Endothelial cell of umbilical vein (primary cell): ENCODE measurements at regions not wholly inside any gene's neighbourhood (a gene's known extent, or its start where the extent isn't known, plus 50 kb on each side); places are given as distances from the start of the nearest gene placed in this dataset.

Source experiments
- CTCF ChIP-seq, 2 donors: IDR thresholded peaks; 1 replicate in 1 of 2; 2 replicates in 1 of 2; pipeline ENCODE4 v1.5.1; 2011; ENCODE audit warnings: low read length in 2 of 2, mild to moderate bottlenecking in 2 of 2, moderate library complexity in 2 of 2, control low read depth in 1 of 2, inconsistent platforms in 1 of 2, low read depth in 1 of 2; ENCODE audit not compliant: insufficient read depth in 1 of 2; ENCODE audit errors: extremely low read depth in 1 of 2
- EZH2 ChIP-seq: IDR thresholded peaks from 2 replicates; pipeline ENCODE4 v1.6.1; 2012; ENCODE audit warnings: borderline replicate concordance, low read depth, mild to moderate bottlenecking, moderate library complexity, low read length, inconsistent platforms; ENCODE audit not compliant: severe bottlenecking
- FOS ChIP-seq: IDR thresholded peaks from 2 replicates; pipeline ENCODE4 v1.6.1; 2011; ENCODE audit warnings: mild to moderate bottlenecking, low read length, moderate library complexity, borderline replicate concordance; ENCODE audit not compliant: insufficient read depth
- GATA2 ChIP-seq: IDR thresholded peaks from 2 replicates; pipeline ENCODE4 v1.7.0; 2011; ENCODE audit warnings: low read depth, mild to moderate bottlenecking, moderate library complexity, mixed read lengths, low read length; ENCODE audit not compliant: insufficient read length, insufficient read depth
- JUN ChIP-seq: IDR thresholded peaks from 2 replicates; pipeline ENCODE4 v1.6.1; 2011; ENCODE audit warnings: borderline replicate concordance, low read depth; ENCODE audit not compliant: insufficient read length, insufficient read depth
- MAX ChIP-seq: IDR thresholded peaks from 2 replicates; pipeline ENCODE4 v1.6.1; 2011; ENCODE audit not compliant: insufficient read depth, insufficient read length
- MYC ChIP-seq: IDR thresholded peaks from one replicate; pipeline ENCODE4 v1.6.1; 2011; ENCODE audit warnings: mild to moderate bottlenecking, low read depth, low read length
- POLR2A ChIP-seq: IDR thresholded peaks from 2 replicates; pipeline ENCODE4 v1.6.1; 2012; ENCODE audit warnings: low read depth, mild to moderate bottlenecking, control low read depth, low read length
- POLR2AphosphoS5 ChIP-seq: IDR thresholded peaks from 2 replicates; pipeline ENCODE4 v1.6.1; 2012; ENCODE audit warnings: low read depth, mild to moderate bottlenecking, control low read depth, low read length, moderate library complexity; ENCODE audit not compliant: insufficient read depth

DNA sequence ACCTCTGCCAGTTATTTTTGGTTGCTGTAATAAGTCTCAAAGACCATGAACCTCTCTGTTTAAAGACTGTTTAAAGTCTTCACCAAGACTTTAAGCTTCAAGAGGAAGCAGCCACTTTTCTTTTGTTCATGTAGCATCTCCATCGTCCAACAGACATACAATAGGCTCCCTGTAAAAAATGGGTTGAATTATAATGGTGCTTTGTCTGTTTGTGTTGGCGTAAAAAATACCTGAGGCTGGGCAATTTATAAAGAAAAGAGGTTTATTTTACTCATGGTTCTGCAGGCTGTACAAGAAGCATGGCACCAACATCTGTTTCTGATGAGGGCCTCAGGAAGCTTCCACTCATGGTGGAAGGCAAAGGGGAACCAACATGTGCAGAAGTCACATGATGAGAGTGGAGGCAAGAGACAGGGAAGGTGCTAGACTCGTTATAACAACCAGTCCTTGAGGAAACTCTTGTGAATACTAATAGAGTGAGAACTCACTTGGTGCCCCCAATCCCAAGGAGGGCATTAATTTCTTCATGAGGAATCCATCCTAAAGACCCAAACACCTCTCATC lies 126.3 kb upstream of the RPS23 start:
- TF ChIP-seq CTCF (IDR thresholded peaks at IDR 0.05; ENCODE audit: extremely low read depth in 1 of 2, insufficient read depth in 1 of 2, low read depth in 1 of 2, low read length in 2 of 2) = no peak
- no peak for TF ChIP-seq POLR2A
- no peak for TF ChIP-seq POLR2AphosphoS5
- no peak for TF ChIP-seq MAX
- no peak for TF ChIP-seq EZH2
- TF ChIP-seq MYC = no peak
- no peak for TF ChIP-seq GATA2
- no peak for TF ChIP-seq JUN
- TF ChIP-seq FOS = no peak
